ENCODE measurements at regions not wholly inside any gene's neighbourhood (a gene's known extent, or its start where the extent isn't known, plus 50 kb on each side); places are given as distances from the start of the nearest gene placed in this dataset.

DNA sequence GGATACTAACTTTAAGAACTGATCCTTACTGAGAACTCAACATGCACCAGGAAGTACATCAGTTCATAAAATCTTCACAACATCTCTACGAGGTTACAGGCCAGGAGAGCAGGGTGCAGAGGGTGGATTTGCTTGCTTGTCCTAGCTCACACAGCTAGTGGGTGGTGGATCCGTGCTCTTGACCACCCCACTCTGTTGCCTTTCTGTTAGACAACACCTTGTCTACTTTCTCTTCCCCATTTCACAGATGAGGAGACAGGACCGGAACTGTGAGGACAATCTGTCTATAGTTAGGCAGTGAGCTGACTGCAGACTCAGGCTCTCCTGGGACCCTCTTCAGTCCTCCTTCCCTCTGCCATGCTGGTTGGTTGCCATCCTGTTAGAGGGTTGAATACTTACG, 221.7 kb upstream of the TLE3 start:
- TF ChIP-seq, protein P1, sequence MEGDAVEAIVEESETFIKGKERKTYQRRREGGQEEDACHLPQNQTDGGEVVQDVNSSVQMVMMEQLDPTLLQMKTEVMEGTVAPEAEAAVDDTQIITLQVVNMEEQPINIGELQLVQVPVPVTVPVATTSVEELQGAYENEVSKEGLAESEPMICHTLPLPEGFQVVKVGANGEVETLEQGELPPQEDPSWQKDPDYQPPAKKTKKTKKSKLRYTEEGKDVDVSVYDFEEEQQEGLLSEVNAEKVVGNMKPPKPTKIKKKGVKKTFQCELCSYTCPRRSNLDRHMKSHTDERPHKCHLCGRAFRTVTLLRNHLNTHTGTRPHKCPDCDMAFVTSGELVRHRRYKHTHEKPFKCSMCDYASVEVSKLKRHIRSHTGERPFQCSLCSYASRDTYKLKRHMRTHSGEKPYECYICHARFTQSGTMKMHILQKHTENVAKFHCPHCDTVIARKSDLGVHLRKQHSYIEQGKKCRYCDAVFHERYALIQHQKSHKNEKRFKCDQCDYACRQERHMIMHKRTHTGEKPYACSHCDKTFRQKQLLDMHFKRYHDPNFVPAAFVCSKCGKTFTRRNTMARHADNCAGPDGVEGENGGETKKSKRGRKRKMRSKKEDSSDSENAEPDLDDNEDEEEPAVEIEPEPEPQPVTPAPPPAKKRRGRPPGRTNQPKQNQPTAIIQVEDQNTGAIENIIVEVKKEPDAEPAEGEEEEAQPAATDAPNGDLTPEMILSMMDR (IDR thresholded peaks at IDR 0.05) = no peak
- no peak for TF ChIP-seq POLR2A (IDR thresholded peaks at IDR 0.05)
